ENCODE measurements at regions not wholly inside any gene's neighbourhood (a gene's known extent, or its start where the extent isn't known, plus 50 kb on each side); places are given as distances from the start of the nearest gene placed in this dataset.

DNA sequence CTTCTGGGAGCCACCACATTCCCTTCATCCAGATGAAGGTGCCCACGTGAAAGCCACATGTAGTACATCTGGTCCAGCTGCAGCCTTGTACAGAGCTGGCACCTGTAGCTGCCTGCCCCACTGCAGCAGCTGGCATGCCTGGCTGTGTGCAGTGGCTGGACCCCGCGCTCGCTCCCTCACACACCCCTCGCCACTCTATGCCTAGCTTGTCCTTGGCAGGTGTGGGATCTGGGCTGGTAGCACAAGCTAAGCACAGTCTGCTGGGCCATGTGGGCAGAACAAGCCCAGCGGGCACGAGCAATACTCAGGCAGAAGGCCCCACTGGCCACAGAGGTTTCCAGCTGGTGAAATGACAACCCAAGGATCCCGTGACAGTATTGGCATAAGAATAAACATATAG is 163.9 kb upstream of the PRNP start:
- no peak for TF ChIP-seq CTCF (IDR thresholded peaks at IDR 0.05 in 8 of 11, conservative IDR thresholded peaks at IDR 0.05 in 3 of 11)
- TF ChIP-seq POLR2A (IDR thresholded peaks at IDR 0.05) = no peak
- intact Hi-C loops (cut with DNase I; ENCODE audit: low total_unique reads) = no loop called here
- peaks cover 0 to 4% (median 2%) of the 10 kb centered on the region in 8 donors for H3K9me3 ChIP-seq
- H3K27me3 ChIP-seq (replicated peaks in 1 of 7) = peaks cover 0 to 25% (median 0%) of the 10 kb centered on the region in 7 donors
- no peak overlapping the region for H3K27ac ChIP-seq
- no peaks in the 10 kb centered on the region for H3K4me1 ChIP-seq
- no peak overlapping the region for H3K4me3 ChIP-seq
- WGBS, 5 donors = 86 to 93% (median 89%) methylated on average over 4 to 8 of the region's 8 CpGs
- no peaks in the 10 kb centered on the region for H3K36me3 ChIP-seq
- no peak for DNase-seq

- Histone ChIP-seq H3K9me3 (no peaks in the 10 kb centered on the region), H3K4me3 (no peak overlapping the region), H3K4me1 (no peaks in the 10 kb centered on the region), H3K36me3 (no peaks in the 10 kb centered on the region), H3K27ac (no peak overlapping the region), H3K27me3 (replicated peaks in 1 of 7) (peaks cover 0 to 26% (median 0%) of the 10 kb centered on the region in 7 donors)
- TF ChIP-seq POLR2A (IDR thresholded peaks at IDR 0.05) = no peak
- TF ChIP-seq CTCF (IDR thresholded peaks at IDR 0.05 in 8 of 11, conservative IDR thresholded peaks at IDR 0.05 in 3 of 11) = no peak
- no peak for TF ChIP-seq POLR2AphosphoS5 (IDR thresholded peaks at IDR 0.05)
- peak; percentile 64 for DNase-seq
- WGBS, 5 donors = 69 to 84% (median 79%) methylated on average over 8 to 16 of the region's 16 CpGs
- intact Hi-C loops (cut with DNase I; ENCODE audit: low total_unique reads) = no loop called here
These were observed 164.9 kb upstream of the PRNP start for GRCh38 chr20:4521170-4521968.

- Histone ChIP-seq H3K4me3 (no peak overlapping the region), H3K9me3 (no peaks in the 10 kb centered on the region), H3K4me1 (no peaks in the 10 kb centered on the region), H3K27me3 (replicated peaks in 1 of 7) (peaks cover 0 to 26% (median 0%) of the 10 kb centered on the region in 7 donors), H3K27ac (no peak overlapping the region), H3K36me3 (no peaks in the 10 kb centered on the region)
- no peak for DNase-seq
- TF ChIP-seq CTCF (IDR thresholded peaks at IDR 0.05 in 8 of 11, conservative IDR thresholded peaks at IDR 0.05 in 3 of 11) = peak in 5 of 11 experiments; percentile 11 to 46 (median 35)
- no peak for TF ChIP-seq POLR2AphosphoS5 (IDR thresholded peaks at IDR 0.05)
- TF ChIP-seq POLR2A (IDR thresholded peaks at IDR 0.05) = no peak
- 16 to 28% (median 21%) methylated on average over 1 to 2 of the region's 2 CpGs for WGBS, 5 donors
- intact Hi-C loops (cut with DNase I; ENCODE audit: low total_unique reads) = no loop called here
These were observed 166.7 kb upstream of the PRNP start for GRCh38 chr20:4519534-4519933.

- no peak for TF ChIP-seq POLR2AphosphoS5 (IDR thresholded peaks at IDR 0.05)
- no peak for TF ChIP-seq POLR2A (IDR thresholded peaks at IDR 0.05)
- no peak for TF ChIP-seq CTCF (IDR thresholded peaks at IDR 0.05 in 8 of 11, conservative IDR thresholded peaks at IDR 0.05 in 3 of 11)
- 43 to 71% (median 58%) methylated on average over 1 of the region's 1 CpG for WGBS, 5 donors
- no peaks in the 10 kb centered on the region for H3K4me1 ChIP-seq
- no peaks in the 10 kb centered on the region for H3K9me3 ChIP-seq
- intact Hi-C loops (cut with DNase I; ENCODE audit: low total_unique reads) = no loop called here
- H3K27me3 ChIP-seq (replicated peaks in 1 of 7) = peaks cover 0 to 30% (median 0%) of the 10 kb centered on the region in 7 donors
- no peaks in the 10 kb centered on the region for H3K36me3 ChIP-seq
- DNase-seq = no peak
- no peak overlapping the region for H3K4me3 ChIP-seq
- H3K27ac ChIP-seq = no peak overlapping the region
These were observed 169.4 kb upstream of the PRNP start for GRCh38 chr20:4516876-4517275.
